ENCODE measurements at regions not wholly inside any gene's neighbourhood (a gene's known extent, or its start where the extent isn't known, plus 50 kb on each side); places are given as distances from the start of the nearest gene placed in this dataset.
A peak's percentile ranks its signal among the peaks of the same experiment; 100 is the strongest.

DNA sequence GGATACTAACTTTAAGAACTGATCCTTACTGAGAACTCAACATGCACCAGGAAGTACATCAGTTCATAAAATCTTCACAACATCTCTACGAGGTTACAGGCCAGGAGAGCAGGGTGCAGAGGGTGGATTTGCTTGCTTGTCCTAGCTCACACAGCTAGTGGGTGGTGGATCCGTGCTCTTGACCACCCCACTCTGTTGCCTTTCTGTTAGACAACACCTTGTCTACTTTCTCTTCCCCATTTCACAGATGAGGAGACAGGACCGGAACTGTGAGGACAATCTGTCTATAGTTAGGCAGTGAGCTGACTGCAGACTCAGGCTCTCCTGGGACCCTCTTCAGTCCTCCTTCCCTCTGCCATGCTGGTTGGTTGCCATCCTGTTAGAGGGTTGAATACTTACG is 221.7 kb upstream of the TLE3 start:
- DNase-seq = no peak

DNA sequence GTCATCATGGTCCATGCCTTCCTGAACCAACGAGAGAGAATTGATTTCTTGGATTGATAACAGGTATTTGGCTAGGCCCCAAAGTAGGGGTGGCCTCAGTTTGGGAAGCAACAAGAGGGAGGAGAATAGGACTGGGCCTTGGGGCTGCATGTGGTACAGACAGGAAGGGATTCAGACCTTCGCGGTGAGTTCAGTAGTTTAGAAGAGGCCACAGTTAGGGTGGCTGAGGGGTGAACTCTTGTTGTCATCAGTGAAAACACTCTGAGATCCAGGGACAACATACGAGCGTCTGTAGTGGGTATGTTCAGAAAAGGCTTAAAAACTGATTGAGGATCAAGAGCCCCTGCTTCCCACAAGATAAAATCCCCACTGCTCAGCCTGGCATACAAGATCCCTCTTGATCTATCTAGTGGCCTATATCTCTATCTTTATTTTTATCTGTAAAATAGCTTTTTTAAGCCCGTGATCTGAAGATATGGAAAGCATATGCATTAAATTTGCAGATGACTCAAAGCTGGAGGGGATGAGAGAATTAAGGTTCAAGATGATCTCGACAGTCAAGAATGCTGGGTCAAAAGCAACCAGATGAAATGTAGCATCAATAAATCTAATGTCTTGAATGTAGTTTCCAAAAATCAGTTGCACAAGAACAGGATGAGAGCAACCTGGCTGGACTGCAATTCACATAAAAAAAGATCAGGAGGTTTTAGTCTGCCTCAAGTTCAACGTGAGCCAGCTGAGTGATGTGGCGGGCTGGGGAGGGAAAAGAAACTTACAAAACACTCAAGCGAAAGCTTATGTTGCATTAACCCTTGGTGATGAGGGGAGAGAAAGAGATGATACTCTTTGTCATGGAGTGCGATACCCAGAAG is 221.1 kb upstream of the TLE3 start:
- no peak for DNase-seq

DNA sequence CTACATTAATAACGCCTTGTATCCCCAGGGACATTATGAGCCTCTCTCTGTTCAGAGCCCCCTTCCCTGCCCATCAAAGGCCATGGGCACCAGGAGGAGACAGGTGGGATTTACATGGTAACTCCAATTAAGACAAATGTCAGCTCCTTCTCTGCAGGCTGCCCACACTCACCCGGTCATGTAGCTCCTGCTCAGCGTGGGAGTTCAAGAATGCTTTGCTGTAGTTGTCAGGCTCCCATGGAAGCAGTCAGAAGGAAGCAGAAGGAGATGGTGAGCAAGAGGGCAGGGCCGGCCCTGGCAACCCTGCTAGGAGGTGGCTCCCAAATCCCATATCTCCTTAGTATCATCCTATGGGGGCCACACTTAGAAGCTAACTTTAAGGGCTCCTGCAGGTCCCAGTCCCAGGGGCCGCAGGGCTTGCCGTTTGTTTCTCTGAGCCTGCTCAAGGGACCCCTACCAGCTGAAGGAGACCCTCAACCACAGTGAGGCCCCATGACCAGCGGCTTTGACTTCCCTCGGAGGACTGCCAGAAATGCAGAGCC is 218.4 kb upstream of the TLE3 start:
- DNase-seq = no peak

DNA sequence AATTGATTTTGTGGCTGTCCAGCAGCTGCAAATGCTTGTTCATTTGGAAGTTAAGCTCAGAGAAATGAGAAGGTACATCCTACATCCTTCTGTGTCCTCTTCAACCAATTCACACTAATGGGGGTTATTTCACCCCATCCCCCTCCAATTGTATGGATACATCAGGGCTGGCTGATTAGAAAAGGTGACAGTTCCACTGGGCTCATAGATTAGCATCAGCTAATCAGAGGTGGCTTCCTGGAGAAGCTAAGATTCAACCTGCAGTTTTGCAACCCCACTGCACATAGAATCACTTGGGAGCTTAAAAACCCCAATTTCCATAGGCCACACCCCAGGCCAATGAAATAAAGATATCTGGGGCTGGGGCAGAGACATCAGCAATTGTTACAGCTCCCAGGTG is 217.7 kb upstream of the TLE3 start:
- DNase-seq = no peak

DNA sequence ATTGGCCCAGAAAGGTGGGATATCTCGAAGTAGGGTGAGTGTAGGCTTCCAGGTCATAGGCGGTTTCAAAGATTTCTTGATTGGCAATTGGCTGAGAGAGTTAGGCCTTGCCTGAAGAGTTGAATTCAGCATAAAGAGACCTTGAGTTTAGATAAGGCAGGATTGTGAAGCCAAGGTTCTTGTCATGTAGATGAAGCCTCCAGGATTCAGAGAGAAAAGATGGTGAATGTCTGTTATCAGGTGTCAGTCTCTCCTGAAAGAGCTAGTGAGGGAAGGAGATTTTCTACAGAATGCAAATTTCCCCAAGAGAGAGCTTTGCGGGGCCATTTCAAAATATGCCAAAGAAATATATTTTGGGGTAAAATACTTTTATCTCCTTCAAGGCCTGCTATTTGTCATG is 217.0 kb upstream of the TLE3 start:
- no peak for DNase-seq

DNA sequence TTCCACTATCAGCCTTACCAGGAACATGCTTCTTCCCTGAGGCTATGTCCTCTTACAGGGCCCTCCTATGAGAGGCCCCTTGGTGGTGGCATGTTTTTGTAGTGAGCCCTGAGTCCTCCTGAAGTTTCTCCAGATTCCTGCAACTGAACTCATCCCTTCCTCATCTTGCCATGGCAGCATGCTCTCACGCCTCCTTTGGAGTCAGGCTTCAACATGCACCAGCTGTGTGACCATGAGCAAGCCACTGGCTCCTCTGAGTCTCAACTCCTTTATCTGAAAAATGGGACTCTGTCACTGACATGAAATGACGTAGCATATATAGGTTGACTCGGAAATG is 216.3 kb upstream of the TLE3 start:
- DNase-seq = no peak

DNA sequence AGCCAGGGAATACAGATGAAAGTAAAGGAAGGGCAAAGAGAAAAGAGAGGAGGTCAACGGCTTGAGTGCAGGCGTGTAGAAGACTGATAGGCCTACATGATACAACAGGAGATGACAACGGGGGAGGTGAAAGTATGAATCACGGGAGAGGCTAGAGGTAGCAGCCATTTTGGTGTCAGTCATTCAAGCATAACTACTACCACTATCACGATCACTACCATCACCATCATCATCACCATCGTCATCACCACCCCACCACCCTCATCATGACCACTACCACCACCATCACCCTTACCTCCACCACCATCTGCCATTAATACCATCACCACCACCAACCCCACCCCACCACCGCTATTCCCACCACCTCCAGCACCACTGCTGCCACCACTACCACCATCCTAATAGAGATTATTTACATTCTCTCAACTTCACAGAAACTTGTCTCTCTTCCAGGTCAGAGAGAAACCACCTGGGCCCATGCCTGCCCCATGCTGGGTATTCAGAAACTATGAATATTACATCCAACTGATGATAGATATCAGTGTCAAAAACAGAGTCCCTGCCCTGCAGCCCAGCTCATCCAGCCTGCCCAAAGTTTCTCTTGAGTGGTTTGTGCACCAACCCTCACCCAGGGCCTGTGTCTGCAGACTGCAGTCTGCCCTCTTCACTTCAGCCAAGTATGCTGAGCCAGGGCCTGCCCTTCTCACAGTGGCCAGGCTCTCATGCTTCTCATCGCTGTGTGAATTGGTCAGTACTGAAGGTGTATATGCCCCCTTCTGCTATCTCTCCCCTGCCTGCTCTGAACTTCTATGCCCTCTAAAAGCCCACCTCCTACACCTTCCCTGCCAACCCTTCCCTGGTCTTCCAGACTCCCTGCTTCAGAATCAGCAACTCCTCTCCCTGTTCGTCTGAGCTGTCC is 215.6 kb upstream of the TLE3 start:
- DNase-seq = no peak

DNA sequence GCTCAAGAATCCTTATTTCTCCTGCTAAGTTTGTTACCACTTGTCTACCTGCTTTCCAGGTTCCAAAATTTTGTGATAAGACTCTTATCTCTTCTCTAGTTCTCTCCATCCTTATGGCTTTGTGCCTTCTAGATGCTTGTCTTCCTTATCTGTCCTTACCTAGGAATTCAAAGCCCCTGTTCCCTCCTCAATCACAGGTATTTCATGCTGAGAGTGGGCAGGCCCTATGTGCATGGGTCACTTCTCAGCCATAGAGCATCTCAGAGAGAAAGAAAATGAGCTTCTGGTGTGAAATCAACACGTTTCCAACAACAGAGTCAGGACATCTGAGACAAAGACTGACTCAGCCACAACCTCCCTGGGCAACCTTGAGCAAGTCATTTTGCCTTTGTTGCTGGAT is 214.1 kb upstream of the TLE3 start:
- DNase-seq = no peak

DNA sequence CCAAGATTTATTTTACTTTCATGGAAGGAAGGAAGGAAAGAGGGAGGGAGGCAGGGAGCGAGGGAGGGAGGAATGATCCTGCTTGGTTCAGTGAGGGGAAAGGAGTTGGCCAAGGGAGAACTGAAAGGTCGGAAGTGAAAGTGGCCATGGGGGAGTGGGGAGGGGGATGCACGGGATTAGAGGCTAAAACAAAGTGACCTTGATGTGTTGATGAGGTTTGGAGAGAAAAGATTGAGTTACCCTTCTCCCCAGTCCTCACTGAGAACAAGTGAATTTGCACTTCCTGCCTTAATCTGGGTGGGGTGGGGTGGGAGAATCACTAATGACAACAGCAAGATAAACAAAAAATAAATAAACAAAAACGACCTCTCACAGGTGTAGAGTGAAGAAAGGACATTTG is 212.0 kb upstream of the TLE3 start:
- DNase-seq = no peak

DNA sequence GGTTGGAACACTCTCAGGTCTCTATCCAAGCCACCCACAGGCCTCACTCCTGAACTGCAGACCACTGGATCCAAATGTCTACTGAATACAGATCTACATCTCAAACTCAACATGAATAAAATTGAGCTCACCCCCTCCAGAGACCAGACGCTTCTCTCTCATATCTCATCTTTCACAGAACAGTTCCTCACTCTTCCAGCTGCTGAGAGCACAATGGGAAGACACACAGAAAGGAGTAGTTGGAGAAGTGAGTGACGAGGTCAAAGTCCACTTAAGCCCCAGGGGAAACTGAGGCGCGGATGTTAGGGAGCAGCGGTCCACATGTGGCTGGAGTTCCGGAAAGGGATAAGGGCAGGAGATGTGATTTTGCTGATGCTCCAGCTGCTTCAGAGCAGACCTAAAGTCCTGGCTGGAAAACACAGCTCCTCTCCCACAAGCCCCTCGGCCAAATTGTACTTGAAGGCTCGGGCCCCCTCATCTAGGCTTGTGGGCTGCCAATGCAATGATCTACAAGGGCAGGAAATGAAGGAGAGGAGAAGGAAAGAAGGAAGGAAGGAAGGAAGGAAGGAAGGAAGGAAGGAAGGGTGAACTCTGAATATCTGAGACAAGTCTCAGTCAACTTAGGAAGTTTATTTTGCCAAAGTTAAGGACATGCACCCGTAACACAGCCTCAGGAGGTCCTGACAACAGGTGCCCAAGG is 211.2 kb upstream of the TLE3 start:
- DNase-seq = no peak

DNA sequence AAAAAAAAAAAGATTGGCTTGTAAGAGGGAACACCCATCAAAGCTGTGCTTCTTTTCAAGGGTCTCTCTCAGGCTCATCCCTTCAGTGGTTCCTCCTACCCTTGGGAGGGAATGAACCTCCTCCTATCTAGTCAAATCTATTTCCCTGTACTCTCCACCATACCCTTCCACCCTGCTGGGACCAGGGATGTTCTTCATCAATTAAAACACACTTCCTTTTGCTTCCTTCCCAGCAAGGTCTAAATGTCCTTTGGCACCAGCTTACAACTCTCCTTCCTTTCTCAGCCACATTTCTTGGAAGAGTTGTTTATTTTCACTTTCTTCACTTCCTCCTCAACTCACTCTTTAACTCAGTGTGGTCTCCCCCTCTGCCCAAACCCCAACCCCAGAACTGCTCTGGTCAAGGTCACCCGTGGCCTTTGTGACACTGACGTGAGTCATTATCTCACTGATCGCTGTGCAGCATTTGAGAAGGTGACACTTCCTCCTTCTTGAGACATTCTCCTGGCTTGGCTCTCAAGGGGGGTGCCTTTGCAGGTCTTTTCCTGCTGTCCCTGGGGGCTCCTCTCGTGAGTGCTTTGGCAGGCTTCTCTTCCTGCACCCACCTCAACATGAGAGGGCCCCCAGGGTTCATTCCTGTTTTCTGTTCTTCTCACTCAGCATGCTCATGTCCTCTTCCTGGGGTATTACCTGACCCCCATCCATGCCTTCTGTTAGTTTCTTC is 210.5 kb upstream of the TLE3 start:
- peak; percentile 36 for DNase-seq

DNA sequence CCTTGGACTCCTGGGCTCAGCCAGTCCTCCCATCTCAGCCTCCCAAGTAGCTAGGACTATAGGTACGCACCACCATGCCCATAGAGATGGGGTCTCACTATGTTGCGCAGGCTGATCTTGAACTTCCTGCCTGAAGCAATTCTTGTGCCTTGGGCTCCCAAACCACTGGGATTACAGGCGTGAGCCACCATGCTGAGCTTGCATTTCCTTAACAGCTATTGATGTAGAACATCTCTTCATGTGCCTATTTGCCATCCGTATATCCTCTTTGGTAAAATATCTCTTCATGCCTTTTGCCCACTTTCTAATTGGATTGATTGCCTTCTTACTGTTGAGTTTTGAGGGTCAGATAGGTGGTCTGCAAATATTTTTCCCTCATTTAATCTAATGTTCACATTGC is 208.9 kb upstream of the TLE3 start:
- no peak for DNase-seq

DNA sequence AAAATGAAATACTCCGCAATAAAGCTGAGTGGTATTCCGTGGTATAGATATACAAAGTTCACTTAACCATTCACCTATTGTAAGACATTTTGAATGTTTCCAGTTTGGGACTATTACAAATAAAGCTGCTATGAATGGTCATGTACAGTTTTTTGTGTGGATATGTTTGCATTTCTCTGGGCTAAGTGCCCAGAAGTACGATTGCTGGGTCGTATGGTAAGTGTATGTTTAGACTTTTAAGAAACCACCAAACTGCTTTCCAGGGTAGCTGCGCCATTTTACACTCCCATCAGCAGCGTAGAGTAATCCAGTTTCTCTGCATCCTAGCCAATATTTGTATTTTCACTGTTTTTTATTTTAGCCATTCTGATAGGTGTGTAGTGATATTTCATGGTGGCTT is 208.4 kb upstream of the TLE3 start:
- no peak for DNase-seq

DNA sequence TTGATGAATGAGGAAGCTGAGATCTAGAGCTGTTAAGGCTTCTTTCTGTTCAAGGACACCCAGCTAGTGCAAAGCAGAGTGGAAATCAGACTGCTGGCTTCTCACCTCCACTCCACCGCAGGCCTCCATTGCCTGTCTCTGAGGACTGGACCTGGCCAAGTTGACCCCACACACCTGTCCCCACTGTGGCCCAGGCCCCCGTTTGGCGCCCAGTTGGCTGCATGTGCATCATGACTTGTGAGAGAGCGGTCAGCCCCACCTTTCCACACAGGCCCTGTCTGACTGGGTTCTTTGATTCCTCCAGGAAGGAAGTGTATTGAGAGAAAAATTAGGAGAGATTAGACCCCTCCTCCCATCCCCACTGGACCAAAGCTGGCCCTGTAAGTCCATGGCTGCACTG is 206.3 kb upstream of the TLE3 start:
- no peak for DNase-seq

DNA sequence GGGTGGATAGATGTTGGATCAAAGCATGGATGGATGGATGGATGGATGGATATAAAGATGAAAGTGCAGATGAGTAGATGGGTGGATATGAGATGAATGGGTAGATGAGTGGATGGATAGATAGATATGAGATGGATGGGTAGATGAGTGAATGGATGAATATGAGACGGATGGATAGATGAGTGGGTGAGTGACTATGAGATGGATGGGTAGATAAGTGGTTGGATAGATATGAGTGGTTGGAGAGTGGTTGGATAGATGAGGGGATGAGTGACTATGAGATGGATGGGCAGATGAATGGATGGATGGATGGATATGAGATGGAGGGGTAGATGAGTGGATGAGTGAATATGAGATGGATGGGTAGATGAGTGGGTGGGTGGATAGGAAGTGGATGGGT is 204.6 kb upstream of the TLE3 start:
- DNase-seq = no peak

DNA sequence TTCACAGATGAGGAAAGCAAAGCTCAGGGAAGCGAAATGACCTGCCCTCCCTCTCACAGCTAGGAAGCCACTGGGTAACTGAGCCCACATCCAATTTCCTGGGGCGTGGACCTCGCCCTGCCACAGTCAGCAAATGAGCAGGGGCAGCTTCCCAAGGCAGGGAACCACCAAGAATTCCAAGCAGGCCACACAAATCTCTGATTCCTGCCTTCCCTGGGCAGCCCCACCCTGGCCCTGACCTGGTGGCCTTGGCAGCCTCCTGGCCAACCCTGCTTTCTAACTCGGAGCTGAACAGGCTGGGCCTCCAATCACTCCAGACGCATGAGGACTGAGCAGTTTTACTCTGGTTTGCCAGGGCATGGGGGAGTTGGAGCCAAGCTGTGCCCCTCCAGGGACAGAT is 203.7 kb upstream of the TLE3 start:
- DNase-seq = no peak

DNA sequence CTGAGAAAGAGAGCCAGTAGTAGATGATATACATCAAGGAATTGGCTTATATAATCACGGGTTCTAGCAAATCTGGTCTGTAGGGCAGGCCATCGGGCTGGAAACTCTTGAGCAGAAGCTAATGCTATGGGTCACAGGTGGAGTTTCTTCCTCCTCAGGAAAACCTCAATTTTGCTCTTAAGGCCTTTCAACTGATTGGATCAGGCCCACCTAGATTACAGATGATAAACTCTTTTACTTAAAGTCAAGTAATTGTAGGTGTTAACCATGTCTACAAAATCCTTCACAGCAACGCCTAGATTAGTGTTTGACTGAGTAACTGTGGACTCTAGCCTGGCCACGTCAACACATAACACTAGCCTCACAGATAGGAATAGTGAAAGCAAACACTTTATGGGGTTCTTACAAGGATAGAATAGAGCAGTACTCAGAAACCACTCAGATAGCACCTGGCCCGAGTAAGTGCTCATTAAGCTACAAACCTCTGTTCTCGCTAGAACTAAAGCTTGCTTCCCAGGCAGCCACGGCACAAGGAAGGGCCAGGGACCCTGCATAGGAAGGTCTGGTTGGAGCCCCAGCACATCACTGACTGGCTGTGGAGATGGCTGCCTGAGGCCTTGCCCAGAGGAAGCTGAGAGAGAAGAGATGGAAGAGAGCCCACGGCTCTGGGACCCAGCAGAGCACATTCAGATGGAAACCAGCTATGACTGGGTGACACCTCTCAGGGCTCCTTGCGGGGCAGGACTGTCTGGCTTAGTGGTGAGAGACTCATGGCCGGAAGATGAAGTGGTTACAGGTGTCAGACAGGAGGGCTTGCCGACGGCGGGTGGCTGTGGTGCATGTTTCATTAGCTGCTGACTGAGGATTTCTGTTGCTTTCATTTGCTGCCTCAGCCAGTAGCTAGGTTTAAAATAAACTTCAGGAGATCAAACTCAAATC is 202.5 kb upstream of the TLE3 start:
- peak; percentile 84 for DNase-seq

DNA sequence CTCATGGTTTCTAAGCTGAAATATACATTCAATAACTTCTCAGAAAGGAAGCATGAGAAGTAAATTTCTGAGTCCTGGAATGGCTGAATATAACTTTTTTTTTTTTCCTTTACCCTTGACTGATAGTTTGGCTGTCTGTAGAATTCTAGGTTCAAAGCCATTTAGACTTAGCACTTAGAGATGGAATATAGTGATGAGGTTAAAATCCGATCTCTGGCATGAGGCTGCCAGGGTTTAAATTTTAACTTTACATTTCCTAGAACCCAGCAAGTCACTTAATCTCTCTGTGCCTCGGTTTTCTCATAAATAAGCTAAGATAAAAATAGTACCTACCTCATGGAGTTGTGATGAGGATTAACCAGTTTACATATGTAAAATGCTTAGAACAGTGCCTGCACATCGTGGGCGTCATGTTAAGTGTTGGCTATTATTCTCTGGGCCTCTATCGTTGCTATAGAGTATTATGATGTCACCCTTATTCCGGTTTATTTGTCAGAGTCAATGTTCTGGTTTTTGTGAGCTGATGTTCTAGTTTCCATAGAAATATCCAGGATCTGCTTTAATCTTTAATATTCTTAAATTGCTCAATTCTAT is 199.8 kb upstream of the TLE3 start:
- no peak for DNase-seq

DNA sequence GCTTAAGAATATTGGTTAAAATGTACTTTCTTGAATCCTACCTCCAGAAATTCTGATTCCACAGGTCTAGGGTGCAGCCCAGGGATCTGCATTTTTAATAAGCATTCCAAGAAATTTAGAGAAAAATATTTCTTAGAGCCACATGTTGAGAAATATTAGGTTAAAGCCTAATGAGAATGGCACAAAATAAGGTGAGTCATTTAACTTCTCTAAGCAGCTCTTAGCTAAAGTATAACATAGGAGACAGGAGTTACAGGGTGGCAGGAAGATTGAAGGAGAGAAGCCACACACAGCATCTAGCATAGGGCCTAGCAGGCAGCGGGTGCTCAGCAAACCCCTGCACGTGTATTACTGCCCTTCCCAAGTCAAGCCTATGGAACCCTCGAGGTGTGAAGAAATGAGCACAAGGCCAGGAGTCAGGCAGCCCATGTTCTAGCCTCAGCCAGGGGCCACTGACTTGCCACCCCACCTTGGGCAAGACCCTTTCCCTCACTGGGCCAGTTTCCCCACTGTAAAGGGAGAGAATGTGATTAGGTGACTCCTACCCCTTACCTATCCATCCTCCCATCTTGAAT is 197.1 kb upstream of the TLE3 start:
- no peak for DNase-seq

DNA sequence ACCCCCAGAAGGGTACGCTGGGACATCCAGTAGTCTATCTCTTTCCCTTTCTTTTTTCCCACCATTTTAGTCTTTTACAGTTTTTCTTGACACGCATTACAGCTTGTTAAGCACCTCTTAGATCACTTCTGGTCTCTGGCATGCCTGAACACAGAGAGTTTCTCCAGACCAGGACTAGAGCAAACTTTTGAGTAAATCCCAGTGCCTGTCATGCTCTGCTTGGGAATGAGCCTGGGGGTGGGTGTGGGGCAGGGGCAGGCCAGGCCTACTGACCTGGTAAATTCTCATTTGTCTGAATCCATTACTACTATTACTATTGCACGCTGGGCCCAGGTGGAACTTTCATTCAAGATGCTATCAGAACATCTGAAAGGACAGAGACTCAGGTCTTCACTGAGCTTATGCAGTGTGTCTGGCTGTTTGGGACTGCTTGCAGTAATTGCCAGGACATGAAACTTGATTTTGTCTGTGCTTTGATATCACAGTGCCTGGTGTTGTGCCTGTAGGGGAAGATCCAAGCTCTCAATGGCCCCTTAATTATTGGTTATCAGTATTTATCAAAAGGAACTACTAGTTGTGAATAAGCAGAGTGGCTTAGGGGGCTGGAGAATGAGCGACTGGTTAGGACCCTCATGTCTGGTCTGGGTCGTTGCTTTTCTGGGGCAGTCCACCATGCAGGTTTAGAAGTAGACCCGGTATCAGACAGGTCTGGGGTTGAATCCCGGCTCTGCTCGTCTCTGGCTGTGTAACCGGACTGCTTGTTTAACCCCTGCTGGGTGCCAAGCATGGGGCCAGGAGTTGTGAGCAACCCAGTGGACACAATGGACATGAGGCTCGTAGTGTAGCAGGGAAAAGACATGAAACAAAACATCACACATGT is 196.1 kb upstream of the TLE3 start:
- DNase-seq = no peak

Measured in stimulated activated CD4-positive, alpha-beta T cell treated with anti-CD3 and anti-CD28 coated beads, Interleukin-15, amount 100 ng/mL, for 24 hours (primary cell).